ENCODE measurements at regions not wholly inside any gene's neighbourhood (a gene's known extent, or its start where the extent isn't known, plus 50 kb on each side); places are given as distances from the start of the nearest gene placed in this dataset.
A peak's percentile ranks its signal among the peaks of the same experiment; 100 is the strongest.
"Not testable (repeated sequence)": the region's sequence is repeated elsewhere in the genome, so short reads cannot be mapped to it uniquely, and the experiment has no call there.

DNA sequence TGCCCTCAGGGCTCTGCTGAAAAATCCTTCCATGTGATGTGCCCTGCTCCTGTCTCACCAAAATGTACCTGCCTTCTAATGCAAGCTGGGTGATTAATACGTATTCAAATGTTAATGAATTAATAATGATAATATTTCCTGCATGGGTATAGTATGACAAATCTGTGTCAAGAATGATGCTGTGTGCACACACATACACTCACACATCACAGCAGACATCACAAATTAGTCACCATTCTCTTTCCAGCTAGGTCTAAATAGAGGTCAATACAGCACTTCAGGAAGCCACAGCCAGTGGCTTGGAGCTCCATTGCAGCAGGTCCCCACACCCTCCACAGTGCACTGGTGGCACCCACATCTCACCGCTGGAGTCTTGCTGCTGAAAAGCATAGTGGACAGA is 681.2 kb upstream of the NRP1 start:
- no peak for DNase-seq (ENCODE audit: low read depth)

DNA sequence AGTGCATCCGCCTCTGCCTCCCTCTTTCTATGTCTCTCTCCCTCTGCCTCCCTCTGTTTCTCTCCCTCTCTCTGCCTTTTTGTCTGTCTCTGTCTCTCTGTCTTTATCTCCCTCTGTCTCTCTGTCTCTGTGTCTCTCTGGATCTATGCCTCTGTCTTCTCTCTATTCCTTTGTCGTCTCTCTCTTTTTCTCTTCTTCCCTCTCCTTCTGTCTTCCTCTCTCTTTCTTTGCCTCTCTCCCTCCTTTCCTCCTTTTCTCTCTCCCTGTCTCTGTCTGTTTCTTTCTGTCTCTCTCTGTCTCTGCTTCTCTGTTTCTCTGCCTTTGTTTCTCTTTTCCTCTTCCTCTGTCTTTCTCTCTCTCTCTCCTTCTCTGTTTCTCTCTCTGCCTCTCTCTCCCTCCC is 678.8 kb upstream of the NRP1 start:
- DNase-seq (ENCODE audit: low read depth) = no peak

DNA sequence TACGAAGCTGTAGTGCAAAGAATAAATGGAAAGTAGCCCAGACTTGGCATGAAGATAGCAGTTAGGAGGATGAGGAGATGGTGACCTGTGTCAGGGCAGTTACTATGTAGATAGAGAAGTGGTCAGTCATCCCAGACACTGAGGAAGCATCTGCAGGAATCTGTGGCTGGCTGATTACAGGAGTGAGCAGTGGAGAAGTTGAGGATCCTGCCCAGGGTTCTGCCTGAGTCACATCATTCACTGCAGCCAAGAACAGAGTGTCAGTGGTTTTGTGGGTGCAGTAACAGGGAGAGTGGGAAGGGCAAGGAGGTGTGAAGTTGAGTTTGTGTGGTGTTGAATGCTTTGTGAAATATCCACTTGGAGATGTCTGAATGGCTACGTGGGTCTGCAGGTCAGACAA is 676.4 kb upstream of the NRP1 start:
- DNase-seq (ENCODE audit: low read depth) = peak; percentile 5

DNA sequence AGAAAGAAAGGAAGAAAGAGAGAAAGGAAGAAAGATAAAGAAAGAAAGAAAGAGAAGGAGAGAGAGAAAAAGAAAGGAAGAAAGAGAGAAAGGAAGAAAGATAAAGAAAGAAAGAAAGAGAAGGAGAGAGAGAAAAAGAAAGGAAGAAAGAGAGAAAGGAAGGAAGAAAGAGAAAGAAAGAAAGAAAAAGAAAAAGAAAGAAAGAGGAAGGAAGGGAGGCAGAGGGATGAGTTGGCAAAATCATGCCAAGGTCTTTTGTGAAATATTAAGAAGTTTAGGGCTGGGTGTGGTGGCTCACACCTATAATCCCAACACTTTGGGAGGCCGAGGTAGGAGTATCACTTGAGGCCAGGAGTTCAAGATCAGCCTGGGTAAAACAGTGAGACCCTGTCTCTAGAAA is 675.8 kb upstream of the NRP1 start:
- DNase-seq (ENCODE audit: low read depth) = not testable (repeated sequence)

DNA sequence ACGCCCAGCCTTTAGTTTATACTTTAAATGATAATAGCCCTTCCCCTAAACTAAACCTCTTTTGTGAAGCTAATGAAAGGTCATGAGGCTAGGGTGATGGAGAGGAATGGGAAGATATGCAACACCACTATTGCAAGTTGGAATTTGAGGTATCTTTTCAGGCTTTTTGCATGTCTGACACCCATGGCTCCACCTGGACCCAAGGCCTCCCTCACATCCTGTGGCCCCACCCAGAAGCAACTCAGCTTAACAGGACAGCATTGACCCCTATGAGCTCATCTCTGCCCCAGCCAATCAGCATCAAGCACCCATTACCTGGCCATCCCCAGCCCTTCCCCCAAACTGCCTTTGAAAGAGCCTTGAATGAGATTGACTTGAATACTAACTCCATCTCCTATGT is 674.2 kb upstream of the NRP1 start:
- DNase-seq (ENCODE audit: low read depth) = no peak

DNA sequence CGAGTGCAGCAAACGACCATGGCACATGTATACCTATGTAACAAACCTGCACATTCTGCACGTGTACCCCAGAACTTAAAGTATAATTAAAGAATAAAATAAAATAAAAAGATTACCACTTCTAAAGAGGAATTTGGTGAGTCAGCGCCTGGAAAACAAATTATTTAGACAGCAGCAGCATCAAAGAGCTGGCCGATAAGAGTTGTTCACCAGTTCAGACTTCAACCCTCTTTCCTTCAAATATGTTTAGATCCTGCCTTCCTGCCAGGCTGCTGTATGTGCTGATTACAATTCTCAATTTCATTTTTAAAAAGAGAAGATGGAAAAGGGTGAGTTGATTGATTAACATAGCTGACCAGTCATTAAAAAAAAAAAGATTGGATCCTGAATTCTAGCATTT is 672.0 kb upstream of the NRP1 start:
- no peak for DNase-seq (ENCODE audit: low read depth)

DNA sequence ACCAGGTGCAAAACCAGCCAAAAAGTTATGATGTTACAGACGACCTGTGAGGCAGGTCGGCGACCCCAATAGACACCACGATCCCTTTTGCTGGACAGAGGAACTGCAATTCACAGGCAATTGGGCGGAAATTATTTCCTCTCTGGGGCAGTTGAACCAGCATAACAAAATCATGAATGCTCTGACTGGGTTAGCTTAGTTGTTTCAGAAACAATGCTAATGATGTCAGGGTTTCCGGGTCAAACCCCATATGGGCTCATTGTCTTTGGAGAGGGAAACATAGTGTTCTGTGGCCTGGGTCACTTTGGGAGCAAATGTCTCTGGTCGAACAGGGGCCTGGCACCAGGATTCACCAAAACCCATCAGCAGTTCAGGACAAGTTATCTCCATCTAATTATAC is 669.1 kb upstream of the NRP1 start:
- no peak for DNase-seq (ENCODE audit: low read depth)

DNA sequence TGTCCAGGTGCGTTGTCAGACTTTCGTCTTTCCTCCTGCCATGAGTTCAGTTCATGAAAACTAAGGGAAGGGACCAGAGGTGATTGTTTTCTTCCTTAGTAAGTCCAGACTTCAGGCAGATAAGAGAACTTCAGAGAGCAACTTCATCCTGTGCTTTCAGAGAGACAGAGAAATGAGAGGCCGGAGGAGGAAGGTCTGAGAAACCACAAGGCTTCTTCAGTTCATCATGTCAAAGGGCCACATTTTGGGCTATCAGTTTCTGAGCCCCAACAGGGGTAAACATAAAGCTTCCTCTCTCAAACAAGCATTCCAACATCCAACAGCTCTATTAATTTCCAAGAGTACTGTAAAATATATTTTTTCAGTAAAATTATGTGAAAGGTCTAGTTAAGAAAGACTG is 668.4 kb upstream of the NRP1 start:
- no peak for DNase-seq (ENCODE audit: low read depth)

DNA sequence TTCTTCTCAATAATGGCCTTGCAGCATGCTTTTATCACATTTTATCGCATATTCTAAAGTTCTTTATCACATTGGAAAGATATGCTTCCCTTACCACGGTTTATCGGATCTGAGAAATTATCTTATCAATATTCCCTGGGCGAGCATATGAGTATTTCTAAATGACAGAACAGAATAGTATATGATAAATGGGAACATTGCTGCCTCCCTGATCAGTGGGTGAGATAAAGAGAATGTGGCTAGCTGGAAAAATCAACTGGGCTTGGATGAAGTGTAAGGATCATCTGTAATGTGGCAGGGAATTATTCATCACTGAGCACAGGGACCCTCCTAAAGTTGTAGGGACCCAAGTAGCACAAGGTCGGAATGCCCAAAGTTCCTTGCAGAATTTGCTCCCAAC is 667.4 kb upstream of the NRP1 start:
- no peak for DNase-seq (ENCODE audit: low read depth)

DNA sequence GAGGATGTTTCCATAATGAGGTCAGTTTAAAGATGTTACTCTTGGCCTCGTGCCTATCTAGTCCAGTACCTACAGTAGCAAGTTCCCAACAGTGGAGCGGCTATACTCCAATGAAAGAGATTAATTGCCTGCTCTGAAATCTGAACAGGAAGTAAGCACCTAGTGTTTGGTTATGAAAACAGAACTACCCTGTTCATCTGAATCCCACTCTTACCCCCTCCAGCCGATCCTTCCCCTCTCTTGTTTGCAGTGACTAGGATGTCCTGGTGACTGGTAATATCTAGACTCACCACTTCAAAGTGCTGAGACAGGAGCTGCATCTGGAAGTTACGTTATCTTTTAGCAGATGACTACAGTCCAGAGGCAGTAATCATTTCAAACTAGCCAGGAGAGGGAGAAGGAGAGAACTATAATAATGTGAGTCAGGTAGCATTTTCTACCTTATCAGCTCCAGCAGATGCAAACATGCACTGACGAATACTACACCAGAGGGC is 666.7 kb upstream of the NRP1 start:
- DNase-seq (ENCODE audit: low read depth) = no peak

DNA sequence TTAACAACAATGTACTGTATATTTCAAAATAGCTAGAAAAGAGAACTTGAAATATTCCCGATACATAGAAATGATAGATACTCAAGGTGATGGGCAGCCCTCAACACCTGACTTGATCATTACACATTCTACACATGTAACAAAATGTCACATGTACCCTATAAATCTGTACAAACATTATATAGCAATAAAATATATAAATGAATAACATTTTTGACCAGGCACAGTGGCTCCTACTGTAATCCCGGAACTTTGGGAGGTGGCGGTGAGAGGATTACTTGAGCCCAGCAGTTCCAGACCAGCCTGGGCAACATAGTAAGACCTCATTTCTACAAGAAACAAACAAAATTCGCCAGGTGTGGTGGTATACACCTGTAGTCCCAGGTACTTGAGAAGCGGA is 659.5 kb upstream of the NRP1 start:
- DNase-seq (ENCODE audit: low read depth) = no peak

DNA sequence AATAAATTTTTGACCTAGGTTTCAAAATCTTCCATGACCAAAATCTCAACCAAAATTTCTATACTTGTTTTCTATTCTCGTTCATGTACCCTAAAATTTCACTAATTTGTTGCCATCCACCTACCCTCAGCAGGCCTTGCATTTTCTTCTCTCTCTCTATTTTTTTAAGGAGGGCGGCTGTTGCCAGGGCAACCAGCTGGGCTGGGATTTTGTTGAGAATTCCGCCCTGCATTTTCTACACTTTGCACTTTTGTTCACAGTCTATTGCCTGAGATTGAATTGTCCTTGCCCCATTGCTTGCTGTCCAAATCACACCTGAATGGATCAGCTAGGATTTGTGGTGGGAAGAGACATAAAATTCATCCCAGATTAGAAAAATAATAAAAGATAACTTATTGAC is 657.5 kb upstream of the NRP1 start:
- no peak for DNase-seq (ENCODE audit: low read depth)

DNA sequence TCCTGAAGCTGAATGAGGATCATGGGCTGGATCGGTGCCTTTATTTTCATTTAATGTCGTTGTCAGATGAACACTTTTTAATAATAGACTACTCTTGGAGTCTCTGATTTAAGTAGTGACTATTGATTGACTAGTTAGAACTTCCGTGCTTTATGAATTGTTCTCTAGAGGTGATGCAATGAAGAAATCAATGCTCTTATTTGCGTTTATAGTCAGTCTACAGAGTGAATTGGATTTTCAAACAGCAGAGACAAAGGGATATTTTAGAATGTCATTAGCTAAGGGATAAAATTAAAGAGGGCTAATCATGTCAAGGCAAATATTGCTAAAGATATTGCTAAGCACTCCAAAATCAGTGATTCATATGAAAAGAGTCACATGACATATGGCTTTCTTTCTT is 652.0 kb upstream of the NRP1 start:
- no peak for DNase-seq (ENCODE audit: low read depth)

DNA sequence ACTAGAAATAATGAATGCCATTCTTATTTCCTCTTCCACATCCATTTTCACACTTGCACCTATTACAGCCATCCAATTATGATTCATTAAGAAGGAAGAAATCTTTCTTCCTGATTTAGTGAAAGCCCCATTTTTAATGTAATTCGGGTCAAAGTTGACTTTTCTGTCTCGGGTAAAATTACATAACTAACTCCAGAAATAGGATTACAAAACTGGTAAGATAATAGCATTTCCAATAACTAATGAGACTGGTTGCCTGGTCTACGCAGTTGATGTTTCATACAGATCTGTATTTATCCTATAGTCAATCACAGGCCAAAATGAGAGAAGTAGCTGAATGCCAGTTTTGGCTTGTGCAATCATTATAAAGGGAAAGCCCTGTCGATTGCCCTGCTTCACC is 651.5 kb upstream of the NRP1 start:
- DNase-seq (ENCODE audit: low read depth) = no peak

DNA sequence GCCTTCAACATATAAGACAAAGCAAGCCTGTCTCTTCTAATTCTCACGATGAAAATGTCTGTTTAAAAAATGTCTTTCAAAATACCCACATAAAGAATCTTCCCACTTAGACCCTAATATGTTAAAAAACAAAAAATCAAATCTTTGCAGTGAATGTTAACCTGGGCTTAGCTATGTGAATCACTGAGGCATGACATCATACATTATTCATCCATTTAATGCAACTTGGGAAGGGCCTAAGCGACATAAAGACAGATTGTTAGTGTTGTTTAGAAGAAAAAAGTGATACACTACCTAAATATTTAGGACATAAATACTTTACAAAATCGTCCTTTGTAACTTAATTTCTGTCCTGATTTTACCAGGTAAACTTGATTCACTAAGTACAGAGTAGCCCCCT is 648.5 kb upstream of the NRP1 start:
- no peak for DNase-seq (ENCODE audit: low read depth)

DNA sequence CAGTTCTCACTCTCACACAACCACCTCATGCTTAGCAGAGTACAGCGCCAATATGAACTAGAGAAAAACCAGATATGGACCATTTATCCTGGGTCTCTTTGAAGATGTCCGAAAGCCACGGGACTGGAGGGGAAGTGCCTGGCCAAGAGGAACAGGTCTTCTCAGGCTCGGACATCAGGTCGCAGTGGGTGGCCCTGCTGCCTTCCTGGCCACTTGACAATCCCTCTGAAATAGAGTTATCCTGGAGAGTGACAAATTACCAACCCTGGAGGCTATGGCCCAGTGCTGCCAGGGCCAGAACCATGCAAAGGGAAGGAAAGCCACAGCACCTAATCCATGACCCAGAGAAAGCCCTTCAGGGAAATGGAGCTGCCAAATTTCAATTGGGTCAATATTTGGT is 646.8 kb upstream of the NRP1 start:
- DNase-seq (ENCODE audit: low read depth) = no peak

DNA sequence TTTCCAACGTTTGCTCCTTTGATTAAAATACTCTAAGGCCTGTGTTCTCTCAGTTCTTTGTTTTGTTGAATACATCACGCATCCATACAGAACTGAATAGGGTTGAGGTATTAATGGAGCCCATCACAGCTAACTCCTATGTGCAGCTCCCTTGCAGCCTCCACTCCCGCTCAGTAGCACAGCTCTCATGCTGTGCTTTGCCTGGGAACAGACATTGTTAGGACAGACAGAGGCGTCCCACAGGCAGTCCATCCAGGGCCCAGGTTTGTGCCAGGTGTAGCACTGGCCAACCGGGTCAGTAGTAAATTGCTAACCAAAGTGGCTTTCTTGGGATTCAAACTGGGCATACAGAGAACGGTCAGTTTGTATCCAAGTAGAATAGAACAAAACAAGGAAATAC is 644.7 kb upstream of the NRP1 start:
- DNase-seq (ENCODE audit: low read depth) = no peak

DNA sequence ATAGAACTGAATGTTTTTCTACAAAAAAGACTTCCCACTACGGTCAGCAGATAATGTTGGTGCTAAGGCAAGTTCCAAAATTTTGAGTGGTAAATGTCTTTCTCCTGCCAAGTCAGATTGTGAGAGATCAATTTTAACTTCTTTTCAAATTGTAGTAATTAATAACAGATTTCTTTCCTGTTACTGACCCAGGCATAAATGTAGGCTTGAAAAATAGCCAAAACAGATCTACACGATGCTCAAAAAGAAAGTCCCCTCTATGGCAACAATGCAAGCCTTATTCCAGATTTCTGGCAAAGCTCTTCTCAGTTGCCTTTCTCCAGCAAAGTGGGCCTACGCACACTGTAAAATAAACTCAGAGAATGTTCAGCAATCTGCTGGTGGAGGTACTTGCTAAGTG is 641.0 kb upstream of the NRP1 start:
- DNase-seq (ENCODE audit: low read depth) = no peak

DNA sequence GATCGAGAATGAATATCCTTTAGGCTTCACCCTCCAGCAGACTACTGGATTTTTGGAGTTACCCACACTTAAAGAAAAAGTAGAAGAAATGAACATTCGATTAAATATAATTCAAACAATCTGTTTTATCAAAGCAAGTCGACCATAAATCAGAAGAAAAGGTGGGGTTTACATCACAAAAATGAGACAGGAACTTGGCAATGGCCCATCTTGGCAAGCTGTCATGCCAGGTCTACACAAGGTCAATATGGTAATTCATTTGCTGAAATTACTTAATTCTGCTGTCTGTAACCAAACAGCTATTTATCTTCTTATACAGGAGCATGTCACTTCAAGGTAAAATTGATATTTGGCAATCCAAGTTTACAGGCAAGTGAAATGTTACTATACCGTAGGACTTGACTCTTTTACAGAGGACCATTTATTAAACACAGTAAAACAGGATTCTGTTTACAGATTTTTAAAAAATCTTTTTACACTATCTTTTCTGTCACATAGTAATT is 640.6 kb upstream of the NRP1 start:
- no peak for DNase-seq (ENCODE audit: low read depth)

DNA sequence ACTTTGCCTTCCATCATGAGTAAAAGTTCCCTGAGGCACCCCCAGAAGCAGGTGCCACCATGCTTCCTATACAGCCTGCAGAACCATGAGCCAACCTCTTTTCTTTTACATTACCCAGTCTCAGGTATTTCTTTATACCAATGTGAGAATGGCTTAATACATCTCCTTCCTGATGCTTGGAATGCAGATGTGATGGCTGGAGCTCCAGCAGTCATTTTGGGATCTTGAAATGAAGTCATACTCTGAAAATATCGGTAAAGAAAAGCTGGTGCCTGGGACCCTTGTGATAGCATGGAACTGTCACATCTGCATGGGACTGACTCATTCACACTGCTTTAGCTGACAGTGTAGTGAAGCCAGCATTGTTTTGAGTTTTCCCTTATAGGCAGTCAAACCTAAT is 634.5 kb upstream of the NRP1 start:
- no peak for DNase-seq (ENCODE audit: low read depth)

DNA sequence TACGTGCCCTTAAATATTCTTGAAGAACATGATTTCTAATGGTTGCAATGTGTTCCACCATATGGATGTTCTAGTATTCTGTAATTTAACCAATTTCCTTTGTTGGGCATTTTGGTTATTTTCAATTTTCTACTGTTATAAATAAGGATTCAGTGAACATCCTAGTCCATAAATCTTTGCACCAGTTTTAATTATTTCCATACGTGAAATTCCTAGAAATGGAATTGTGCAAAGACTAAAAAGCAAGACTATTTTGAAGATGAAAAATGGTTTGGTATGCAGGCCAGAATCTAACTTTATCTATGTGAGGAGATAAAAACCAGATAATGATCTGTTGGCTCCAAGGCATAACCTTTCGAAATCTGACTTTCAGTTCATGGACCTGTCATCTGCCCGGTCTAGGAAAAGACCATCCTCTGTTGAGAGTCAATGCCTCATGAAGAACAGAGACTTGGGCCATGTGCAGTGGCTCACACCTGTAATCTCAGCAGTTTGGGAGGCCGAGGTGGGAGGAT is 633.2 kb upstream of the NRP1 start:
- DNase-seq (ENCODE audit: low read depth) = no peak

DNA sequence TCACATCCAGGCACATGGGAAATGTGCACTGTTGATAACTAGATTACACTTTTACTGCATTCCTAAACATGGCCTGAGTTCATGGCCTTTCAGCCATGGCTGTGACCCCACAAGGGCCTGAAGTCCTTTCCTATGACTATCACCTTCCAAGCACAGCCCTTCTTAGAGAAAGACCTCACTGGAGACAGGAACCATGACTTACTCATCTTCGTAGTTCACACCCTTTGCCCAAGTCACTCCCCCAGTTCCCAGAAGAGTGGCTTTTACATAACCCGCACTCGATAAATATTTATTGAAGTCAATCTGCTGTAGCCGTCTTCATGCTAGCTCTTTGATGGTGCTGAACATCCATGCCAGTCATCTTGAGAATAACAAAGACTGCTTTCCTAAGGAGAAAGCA is 632.5 kb upstream of the NRP1 start:
- DNase-seq (ENCODE audit: low read depth) = no peak

DNA sequence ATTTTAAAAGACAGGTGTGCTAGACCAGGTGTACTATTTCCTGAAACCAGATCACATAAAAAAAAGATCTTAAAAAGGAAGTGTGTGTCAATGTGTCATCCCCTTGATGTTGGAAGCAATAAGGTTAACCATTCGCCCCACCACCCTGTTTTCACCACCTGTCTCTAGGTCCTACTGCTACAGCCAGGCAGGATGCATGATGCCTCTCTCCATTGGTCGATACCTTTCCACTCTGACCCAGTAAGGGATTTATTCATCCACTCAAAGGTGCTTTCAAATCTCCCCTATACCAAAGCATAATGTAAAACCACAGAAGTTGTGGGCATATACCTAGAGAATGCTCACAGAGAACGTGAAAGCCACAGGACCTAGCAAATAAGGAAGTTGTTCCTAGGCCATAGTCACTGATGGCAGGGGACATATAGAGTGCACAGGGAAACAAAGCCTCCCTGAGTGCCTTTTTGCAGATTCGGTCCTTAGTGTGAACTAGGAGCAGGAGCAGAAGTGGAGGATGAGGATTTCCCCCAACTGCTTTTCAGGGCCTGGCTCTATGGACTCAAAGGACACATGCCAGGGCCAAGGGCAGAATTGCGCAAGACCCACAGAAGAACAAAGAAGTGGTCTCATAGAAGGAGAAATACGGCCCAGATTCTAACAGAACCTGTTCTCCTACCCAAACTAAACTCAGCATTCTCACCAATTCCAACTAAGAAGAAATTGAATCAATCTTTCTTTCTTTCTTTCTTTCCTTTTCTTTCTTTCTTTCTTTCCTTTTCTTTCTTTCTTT is 631.5 kb upstream of the NRP1 start:
- no peak for DNase-seq (ENCODE audit: low read depth)

DNA sequence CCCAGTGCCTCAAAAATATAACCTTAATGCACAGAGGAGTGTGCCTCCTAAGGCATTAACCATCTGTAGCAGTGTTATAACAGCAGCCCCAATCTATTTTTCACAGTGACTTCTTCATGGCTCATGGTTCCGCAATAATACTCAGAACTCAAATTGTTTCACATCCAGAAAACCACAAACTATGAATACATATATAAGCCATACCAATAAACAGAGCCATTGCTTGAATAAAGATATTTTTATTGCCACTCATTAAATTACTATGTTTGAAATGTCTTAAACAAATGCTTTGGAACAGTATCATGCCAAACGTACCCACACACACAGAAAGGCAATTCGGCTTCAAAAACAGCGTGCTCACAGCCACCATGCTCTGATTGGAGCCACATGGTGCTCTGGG is 629.3 kb upstream of the NRP1 start:
- DNase-seq (ENCODE audit: low read depth) = no peak

Data from stromal cell of bone marrow (primary cell).